Suprapubic skin (tissue), 3 donors: ENCODE measurements at regions not wholly inside any gene's neighbourhood (a gene's known extent, or its start where the extent isn't known, plus 50 kb on each side); places are given as distances from the start of the nearest gene placed in this dataset.

Experiments used
- CTCF ChIP-seq, 2 donors: fragments of 200-600 bp in 1 of 2; fragments of 450-650 bp in 1 of 2; sonication (generic) in 1 of 2; IDR thresholded peaks; one replicate each; pipeline ENCODE4 v1.5.1; 2016 to 2019; ENCODE audit warnings: antibody characterized with exemption in 2 of 2, mild to moderate bottlenecking in 1 of 2, moderate library complexity in 1 of 2
- EP300 ChIP-seq: sonication (generic); formaldehyde crosslinking; IDR thresholded peaks from one replicate; pipeline ENCODE4 v1.6.1; 2017; ENCODE audit warnings: antibody characterized with exemption
- POLR2A ChIP-seq, 2 donors: fragments of 450-650 bp; IDR thresholded peaks; one replicate each; pipeline ENCODE4 v1.6.1; 2017; ENCODE audit warnings: antibody characterized with exemption in 2 of 2, mild to moderate bottlenecking in 2 of 2, moderate library complexity in 2 of 2

GRCh38 chr13:58792854-58793253 is 1161.3 kb downstream of the PCDH17 start:
- TF ChIP-seq CTCF (IDR thresholded peaks at IDR 0.05) (no peak), POLR2A (IDR thresholded peaks at IDR 0.05) (no peak), EP300 (no peak)
